K562 (cell line): ENCODE measurements at regions not wholly inside any gene's neighbourhood (a gene's known extent, or its start where the extent isn't known, plus 50 kb on each side); places are given as distances from the start of the nearest gene placed in this dataset.

Experiments used
- ATAC-seq: fragments of 200-7000 bp; cut with Tn5 transposase; 3 replicates; pipeline ENCODE4 v1.9.1; 2020; ENCODE audit warnings: moderate library complexity
- BruUV-seq: library from RNA; stranded (reverse); fragments of 400-500 nt; replicated peaks from 2 replicates; lab custom pipeline; 2021; lab: Mats Ljungman, UMichigan
- CTCF ChIA-PET: fragments of 300-600 bp; formaldehyde crosslinking; extraction: SDS; loops from one replicate; lab custom pipeline; 2021; ENCODE audit warnings: low intra/inter-chr PET ratio; lab: Yijun Ruan, JAX
- POLR2A ChIA-PET: fragments of 300-600, 350-650 bp; sonication (Branson Sonifier 250); formaldehyde crosslinking; extraction: SDS; loops from one replicate; lab custom pipeline; 2021; ENCODE audit warnings: antibody characterized with exemption, inconsistent platforms; lab: Yijun Ruan, JAX
- DNase-seq, 4 experiments: peaks; one replicate each; pipeline versions ENCODE4 v3.0.0 to v3.0.0-alpha.2; 2011 to 2018; ENCODE audit warnings: low spot score in 3 of 4, mixed read lengths in 3 of 4; ENCODE audit errors: extremely low read depth in 1 of 4
- FAIRE-seq: peaks from 2 replicates; lab custom pipeline; 2011; peaks lifted over from hg19 to GRCh38; lab: Jason Lieb, UNC
- H2AFZ ChIP-seq: 2 replicates; pipeline ENCODE4 v1.6.0; 2011; ENCODE audit warnings: low read depth, low read length, control low read depth, inconsistent platforms
- H3K27ac ChIP-seq: fragments of 200-600 bp; 3 replicates; pipeline ENCODE4 v1.8.0; 2011; ENCODE audit warnings: low read depth, mild to moderate bottlenecking, control low read depth, inconsistent platforms, low read length, moderate library complexity, mixed read lengths; ENCODE audit errors: extremely low read depth
- H3K27me3 ChIP-seq, 2 experiments: fragments of 300-600 bp in 1 of 2; 2 replicates in 1 of 2; 3 replicates in 1 of 2; pipeline versions ENCODE4 v1.6.0 to v1.8.0; 2011; ENCODE audit warnings: inconsistent platforms in 2 of 2, low read length in 2 of 2, mild to moderate bottlenecking in 1 of 2, mixed read lengths in 1 of 2, moderate library complexity in 1 of 2; ENCODE audit not compliant: control insufficient read depth in 2 of 2, insufficient read depth in 2 of 2
- H3K36me3 ChIP-seq: fragments of 300-600 bp; 3 replicates; pipeline ENCODE4 v1.8.0; 2011; ENCODE audit warnings: mild to moderate bottlenecking, low read length, inconsistent platforms; ENCODE audit not compliant: control insufficient read depth, insufficient read depth
- H3K4me1 ChIP-seq, 2 experiments: fragments of 200-600 bp in 1 of 2; replicated peaks in 1 of 2; 2 replicates in 1 of 2; 3 replicates in 1 of 2; pipeline versions ENCODE4 v1.5.1 to v1.8.0; 2011; ENCODE audit warnings: inconsistent platforms in 2 of 2, low read length in 2 of 2, mild to moderate bottlenecking in 1 of 2, mixed read lengths in 1 of 2, moderate library complexity in 1 of 2; ENCODE audit not compliant: control insufficient read depth in 2 of 2, insufficient read depth in 2 of 2
- H3K4me2 ChIP-seq: 2 replicates; pipeline ENCODE4 v1.6.1; 2011; ENCODE audit warnings: low read length, control low read depth, inconsistent platforms, mixed read lengths; ENCODE audit not compliant: insufficient read depth
- H3K4me3 ChIP-seq: fragments of 200-600 bp; sonication (generic), shearing (Covaris generic); 2 replicates; pipeline ENCODE4 v1.5.1; 2016; ENCODE audit warnings: control low read depth, inconsistent platforms
- H3K79me2 ChIP-seq: fragments of 200-600 bp; 3 replicates; pipeline ENCODE4 v1.8.0; 2011; ENCODE audit warnings: low read length, inconsistent platforms; ENCODE audit not compliant: control insufficient read depth, insufficient read depth
- H3K9ac ChIP-seq, 2 experiments: 2 replicates each; pipeline versions ENCODE4 v1.6.0 to v1.6.1; 2011; ENCODE audit warnings: low read depth in 2 of 2, low read length in 2 of 2, control low read depth in 1 of 2, inconsistent platforms in 1 of 2, mild to moderate bottlenecking in 1 of 2, mixed read lengths in 1 of 2; ENCODE audit not compliant: insufficient read depth in 1 of 2
- H3K9me1 ChIP-seq: one replicate; pipeline ENCODE4 v1.6.0; 2011; ENCODE audit warnings: inconsistent platforms, mild to moderate bottlenecking, low read length, moderate library complexity; ENCODE audit not compliant: control insufficient read depth, insufficient read depth
- H3K9me3 ChIP-seq: replicated peaks from 2 replicates; pipeline ENCODE4 v1.5.1; 2011; ENCODE audit warnings: low read depth, low read length, inconsistent platforms; ENCODE audit not compliant: control insufficient read depth, insufficient read depth
- H4K20me1 ChIP-seq: replicated peaks from 2 replicates; pipeline ENCODE4 v1.6.1; 2011; ENCODE audit warnings: low read length, inconsistent platforms, mixed read lengths; ENCODE audit not compliant: control insufficient read depth, insufficient read depth
- ARNT ChIP-seq, 2 experiments: fragments of 450-650 bp; IDR thresholded peaks; 2 replicates each; pipeline ENCODE4 v1.6.1; 2016; ENCODE audit warnings: mild to moderate bottlenecking in 1 of 2
- BACH1 ChIP-seq: fragments of 200-800 bp; sonication (Bioruptor generic); IDR thresholded peaks from 2 replicates; pipeline ENCODE4 v1.6.1; 2016; ENCODE audit warnings: missing genetic modification characterization, missing compliant biosample characterization
- BDP1 ChIP-seq: IDR thresholded peaks from 3 replicates; pipeline ENCODE4 v1.6.1; 2011; ENCODE audit not compliant: insufficient read length, insufficient read depth
- EP300 ChIP-seq: IDR thresholded peaks from 2 replicates; pipeline ENCODE4 v1.6.1; 2012; ENCODE audit warnings: low read length, improper control_type of control experiment
- HMG20B ChIP-seq: fragments of 250-450 bp; sonication (Bioruptor Pico); IDR thresholded peaks from 2 replicates; pipeline ENCODE4 v1.5.0; 2021; ENCODE audit warnings: mild to moderate bottlenecking
- KDM5B ChIP-seq: fragments of 200-600 bp; sonication (generic); IDR thresholded peaks from 2 replicates; pipeline ENCODE4 v1.6.1; 2012; ENCODE audit warnings: low read depth, mild to moderate bottlenecking, moderate library complexity, low read length, control low read depth, inconsistent platforms; ENCODE audit not compliant: insufficient replicate concordance
- MAFF ChIP-seq: IDR thresholded peaks from 2 replicates; pipeline ENCODE4 v1.6.1; 2012; ENCODE audit warnings: low read length, improper control_type of control experiment
- MAFG ChIP-seq: fragments of 450-650 bp; conservative IDR thresholded peaks from 2 replicates; pipeline ENCODE4 v1.6.1; 2016; ENCODE audit warnings: missing genetic modification characterization, missing compliant biosample characterization
- MAFK ChIP-seq: IDR thresholded peaks from 2 replicates; pipeline ENCODE4 v1.6.1; 2011; ENCODE audit warnings: low read length, improper control_type of control experiment
- MEIS2 ChIP-seq: fragments of 450-650 bp; IDR thresholded peaks from 2 replicates; pipeline ENCODE4 v1.6.1; 2014; ENCODE audit warnings: mild to moderate bottlenecking; ENCODE audit not compliant: partially characterized antibody
- RBFOX2 ChIP-seq: fragments of 200-400 bp; formaldehyde crosslinking; IDR thresholded peaks from 2 replicates; pipeline ENCODE4 v1.6.1; 2017; ENCODE audit warnings: low read depth, mild to moderate bottlenecking, low read length, moderate library complexity
- RBM14 ChIP-seq: fragments of 200-400 bp; formaldehyde crosslinking; IDR thresholded peaks from 2 replicates; pipeline ENCODE4 v1.6.1; 2018; ENCODE audit warnings: low read depth, mild to moderate bottlenecking, low read length, moderate library complexity, borderline replicate concordance; ENCODE audit not compliant: insufficient read depth
- SNIP1 ChIP-seq: fragments of 450-650 bp; IDR thresholded peaks from 2 replicates; pipeline ENCODE4 v1.7.1; 2017; ENCODE audit warnings: low read depth, mild to moderate bottlenecking
- SRSF1 ChIP-seq: fragments of 200-400 bp; formaldehyde crosslinking; IDR thresholded peaks from 2 replicates; pipeline ENCODE4 v1.6.1; 2017; ENCODE audit warnings: mild to moderate bottlenecking, low read depth, low read length, moderate library complexity
- STAT5B ChIP-seq: fragments of 250-450 bp; sonication (Bioruptor Pico); IDR thresholded peaks from 2 replicates; pipeline ENCODE4 v1.8.0; 2021; ENCODE audit warnings: mild to moderate bottlenecking, inconsistent platforms
- ZC3H4 ChIP-seq: sonication (generic); formaldehyde crosslinking; IDR thresholded peaks from 2 replicates; pipeline ENCODE4 v1.9.0; 2021; ENCODE audit warnings: missing genetic modification reagents, borderline replicate concordance
- ZNF12 ChIP-seq: sonication (generic); formaldehyde crosslinking; IDR thresholded peaks from 2 replicates; pipeline ENCODE4 v1.4.0; 2020; ENCODE audit warnings: mild to moderate bottlenecking, missing genetic modification reagents
- ZNF23 ChIP-seq: fragments of 250-450 bp; sonication (Bioruptor Pico); IDR thresholded peaks from 2 replicates; pipeline ENCODE4 v1.4.0; 2020; ENCODE audit warnings: mild to moderate bottlenecking
- ZNF707 ChIP-seq: fragments of 250-450 bp; sonication (Bioruptor Pico); conservative IDR thresholded peaks from 2 replicates; pipeline ENCODE4 v1.8.0; 2022; ENCODE audit warnings: inconsistent platforms, mild to moderate bottlenecking, moderate library complexity
- WGBS: fragments of 100-300 bp; shearing (Covaris generic); methylation state at CpG from one replicate; pipeline ENCODE4 v1.1.6; 2016; ENCODE audit warnings: low coverage, mixed read lengths; ENCODE audit not compliant: insufficient coverage; ENCODE audit errors: missing lambda C conversion rate; 5-methylcytosine and 5-hydroxymethylcytosine counted together
- in situ Hi-C: fragments of 300-500 bp; cut with MboI; formaldehyde crosslinking; loops from 4 replicates; pipeline ENCODE4 v1.15.0; 2018; ENCODE audit warnings: inconsistent platforms, mixed read lengths
- intact Hi-C: fragments of 100-400 bp; cut with micrococcal nuclease; formaldehyde crosslinking; loops from 2 replicates; pipeline ENCODE4 v1.14.2; 2022
- TF ChIP-seq, protein P1 (sequence below): fragments of 450-650 bp; IDR thresholded peaks from 2 replicates; pipeline ENCODE4 v1.6.1; 2018; ENCODE audit warnings: mild to moderate bottlenecking, low read depth; ENCODE audit not compliant: partially characterized antibody
- TF ChIP-seq, protein P2 (sequence below): fragments of 450-650 bp; IDR thresholded peaks from 2 replicates; pipeline ENCODE4 v1.6.1; 2016; ENCODE audit warnings: low read depth, mild to moderate bottlenecking, moderate library complexity
- TF ChIP-seq, protein P3 (sequence below): sonication (generic); formaldehyde crosslinking; IDR thresholded peaks from 2 replicates; pipeline ENCODE4 v1.8.0; 2022; ENCODE audit warnings: mild to moderate bottlenecking, missing genetic modification reagents, borderline replicate concordance

- Histone ChIP-seq H3K4me2 (no peak overlapping the region), H2AFZ (no peak overlapping the region), H3K36me3 (no peaks in the 10 kb centered on the region), H3K9ac (no peak overlapping the region), H3K9me1 (no peaks in the 10 kb centered on the region), H3K9me3 (no peaks in the 10 kb centered on the region), H3K79me2 (no peaks in the 10 kb centered on the region), H3K27ac (no peak overlapping the region), H3K4me1 (peaks cover 0 to 3% of the 10 kb centered on the region in 2 experiments; a peak in 1 of 5 replicates), H4K20me1 (no peaks in the 10 kb centered on the region), H3K27me3 (no peaks in the 10 kb centered on the region), H3K4me3 (no peak overlapping the region)
- 94% methylated on average over 1 of the region's 1 CpG for WGBS
- intact Hi-C loops (no loop called here), in situ Hi-C loops (no loop called here)
- POLR2A ChIA-PET = no interaction called here
- CTCF ChIA-PET = no interaction called here
- FAIRE-seq (no peak), DNase-seq (no peak), ATAC-seq (no peak)
- BruUV-seq = no TSS peak
- TF ChIP-seq RBM14 = no peak
- TF ChIP-seq BACH1 (tag) = no peak
- no peak for TF ChIP-seq KDM5B
- TF ChIP-seq MAFK = peak; percentile 29; the same call in 1 of the 2 replicates
- no peak for TF ChIP-seq ARNT (IDR thresholded peaks at IDR 0.05)
- TF ChIP-seq EP300 = no peak
- TF ChIP-seq MAFG (tag) = peak; percentile 41
- no peak for TF ChIP-seq HMG20B (CRISPR knock-in tag)
- no peak for TF ChIP-seq SRSF1
- TF ChIP-seq, protein P1, sequence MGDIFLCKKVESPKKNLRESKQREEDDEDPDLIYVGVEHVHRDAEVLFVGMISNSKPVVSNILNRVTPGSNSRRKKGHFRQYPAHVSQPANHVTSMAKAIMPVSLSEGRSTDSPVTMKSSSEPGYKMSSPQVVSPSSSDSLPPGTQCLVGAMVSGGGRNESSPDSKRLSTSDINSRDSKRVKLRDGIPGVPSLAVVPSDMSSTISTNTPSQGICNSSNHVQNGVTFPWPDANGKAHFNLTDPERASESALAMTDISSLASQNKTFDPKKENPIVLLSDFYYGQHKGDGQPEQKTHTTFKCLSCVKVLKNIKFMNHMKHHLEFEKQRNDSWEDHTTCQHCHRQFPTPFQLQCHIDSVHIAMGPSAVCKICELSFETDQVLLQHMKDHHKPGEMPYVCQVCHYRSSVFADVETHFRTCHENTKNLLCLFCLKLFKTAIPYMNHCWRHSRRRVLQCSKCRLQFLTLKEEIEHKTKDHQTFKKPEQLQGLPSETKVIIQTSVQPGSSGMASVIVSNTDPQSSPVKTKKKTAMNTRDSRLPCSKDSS = no peak
- TF ChIP-seq SNIP1 = no peak
- TF ChIP-seq BDP1 = no peak
- TF ChIP-seq RBFOX2 = no peak
- TF ChIP-seq, protein P2, sequence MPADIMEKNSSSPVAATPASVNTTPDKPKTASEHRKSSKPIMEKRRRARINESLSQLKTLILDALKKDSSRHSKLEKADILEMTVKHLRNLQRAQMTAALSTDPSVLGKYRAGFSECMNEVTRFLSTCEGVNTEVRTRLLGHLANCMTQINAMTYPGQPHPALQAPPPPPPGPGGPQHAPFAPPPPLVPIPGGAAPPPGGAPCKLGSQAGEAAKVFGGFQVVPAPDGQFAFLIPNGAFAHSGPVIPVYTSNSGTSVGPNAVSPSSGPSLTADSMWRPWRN = no peak
- TF ChIP-seq MAFF = peak; percentile 58
- no peak for TF ChIP-seq MEIS2
- no peak for TF ChIP-seq ZNF23
- TF ChIP-seq ZC3H4 (CRISPR knock-in tag) = no peak
- TF ChIP-seq, protein P3, sequence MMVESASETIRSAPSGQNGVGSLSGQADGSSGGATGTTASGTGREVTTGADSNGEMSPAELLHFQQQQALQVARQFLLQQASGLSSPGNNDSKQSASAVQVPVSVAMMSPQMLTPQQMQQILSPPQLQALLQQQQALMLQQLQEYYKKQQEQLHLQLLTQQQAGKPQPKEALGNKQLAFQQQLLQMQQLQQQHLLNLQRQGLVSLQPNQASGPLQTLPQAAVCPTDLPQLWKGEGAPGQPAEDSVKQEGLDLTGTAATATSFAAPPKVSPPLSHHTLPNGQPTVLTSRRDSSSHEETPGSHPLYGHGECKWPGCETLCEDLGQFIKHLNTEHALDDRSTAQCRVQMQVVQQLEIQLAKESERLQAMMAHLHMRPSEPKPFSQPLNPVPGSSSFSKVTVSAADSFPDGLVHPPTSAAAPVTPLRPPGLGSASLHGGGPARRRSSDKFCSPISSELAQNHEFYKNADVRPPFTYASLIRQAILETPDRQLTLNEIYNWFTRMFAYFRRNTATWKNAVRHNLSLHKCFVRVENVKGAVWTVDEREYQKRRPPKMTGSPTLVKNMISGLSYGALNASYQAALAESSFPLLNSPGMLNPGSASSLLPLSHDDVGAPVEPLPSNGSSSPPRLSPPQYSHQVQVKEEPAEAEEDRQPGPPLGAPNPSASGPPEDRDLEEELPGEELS (CRISPR knock-in tag) = no peak
- no peak for TF ChIP-seq ZNF707 (CRISPR knock-in tag)
- TF ChIP-seq ZNF12 = no peak
- no peak for TF ChIP-seq STAT5B (CRISPR knock-in tag)
These were observed 155.3 kb upstream of the MBNL1 start for GRCh38 chr3:152113413-152113812.
